GM20000 (cell line): ENCODE measurements at regions not wholly inside any gene's neighbourhood (a gene's known extent, or its start where the extent isn't known, plus 50 kb on each side); places are given as distances from the start of the nearest gene placed in this dataset.

ENCODE experiments used
- DNase-seq: peaks from one replicate; pipeline ENCODE4 v3.0.0; 2012; ENCODE audit warnings: low spot score
- CTCF ChIP-seq: IDR thresholded peaks from 2 replicates; pipeline ENCODE4 v1.5.1; 2012; ENCODE audit warnings: mild to moderate bottlenecking, control low read depth; ENCODE audit errors: extremely low read depth, missing control alignments

DNA sequence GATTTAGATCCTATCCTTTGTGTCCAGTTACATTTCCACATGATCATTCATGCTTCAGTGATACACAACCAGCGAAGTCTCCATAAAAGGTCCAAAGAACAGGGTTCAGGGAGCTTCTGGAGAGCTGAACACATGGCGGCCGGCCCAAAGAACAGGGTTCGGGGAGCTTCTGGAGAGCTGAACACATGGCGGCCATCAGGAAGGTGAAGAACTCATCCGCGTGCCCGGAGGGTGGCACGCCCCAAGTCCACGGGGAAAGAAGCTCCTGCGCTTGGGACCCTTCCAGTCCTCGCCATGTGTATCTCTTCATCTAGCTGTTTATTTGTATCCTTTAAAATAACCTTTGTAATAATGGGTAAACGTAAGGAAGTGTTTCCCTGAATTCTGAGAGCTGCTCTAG, 91.9 kb upstream of the FLRT2 start:
- no peak for TF ChIP-seq CTCF
- DNase-seq = no peak

- DNase-seq = no peak
- TF ChIP-seq CTCF = no peak
Observed at GRCh38 chr14:85438481-85438942, 91.4 kb upstream of the FLRT2 start.

DNA sequence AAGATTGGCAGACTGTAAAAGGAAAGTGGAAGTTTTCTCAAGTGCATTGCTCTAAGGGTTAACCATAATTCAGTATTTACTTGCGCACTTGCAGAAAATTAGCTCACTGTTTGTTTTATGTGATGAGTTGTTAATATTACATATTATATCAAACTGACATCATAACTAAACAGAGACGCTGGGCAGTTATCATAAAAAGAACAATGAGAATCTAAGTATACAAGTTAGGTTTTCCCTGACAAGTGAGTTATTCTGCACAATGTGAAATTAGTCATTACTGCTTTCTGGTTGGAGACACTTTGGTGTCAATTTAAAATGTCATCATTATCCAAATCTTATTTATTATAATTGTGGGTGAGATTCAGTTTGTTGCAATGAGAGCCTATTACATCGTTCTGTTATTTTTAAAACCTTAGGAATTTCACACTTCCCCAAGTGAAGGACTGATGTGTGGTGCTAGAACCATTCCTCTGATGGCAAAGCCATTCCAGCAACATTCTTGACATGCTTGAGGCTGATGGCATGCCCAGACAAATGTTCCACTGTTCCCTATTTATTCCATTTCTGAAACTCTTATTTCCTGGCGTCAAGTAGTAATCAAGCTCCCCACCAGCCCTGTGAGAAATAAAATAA, 90.1 kb upstream of the FLRT2 start:
- no peak for TF ChIP-seq CTCF
- DNase-seq = no peak

DNA sequence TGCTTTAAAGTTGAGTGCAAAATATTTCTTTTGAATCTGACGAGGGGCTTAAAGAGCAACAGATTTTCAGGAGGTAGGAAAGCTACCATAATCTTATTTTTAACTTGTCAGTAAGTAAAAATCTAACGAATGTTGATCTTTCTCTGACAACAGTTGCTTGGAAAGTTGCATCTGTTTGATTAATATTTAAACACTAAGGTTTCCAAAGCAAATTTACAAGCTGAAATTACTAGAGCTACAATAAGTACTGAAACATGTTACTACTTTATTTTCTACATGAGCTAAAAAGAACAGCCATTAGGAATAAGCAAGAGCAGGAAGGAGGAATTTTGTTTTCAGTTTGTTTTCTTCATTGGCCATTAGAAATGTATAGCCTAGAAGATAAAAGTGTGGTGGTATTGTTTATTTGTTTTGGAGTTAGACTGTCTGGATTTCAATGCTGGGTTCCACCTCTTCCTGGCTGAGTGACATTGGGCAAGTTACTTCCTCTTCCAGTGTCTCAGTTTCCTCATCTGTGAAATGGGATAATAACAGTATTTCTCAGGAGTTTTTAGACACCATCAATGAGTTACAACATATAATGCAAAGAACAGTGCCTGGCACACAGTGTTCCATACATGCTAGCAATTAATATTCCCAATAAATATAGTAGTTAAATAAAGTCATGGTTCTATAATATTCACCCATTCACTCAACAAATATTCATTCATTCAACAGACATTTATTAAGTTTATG, 87.9 kb upstream of the FLRT2 start:
- DNase-seq = no peak
- no peak for TF ChIP-seq CTCF

- TF ChIP-seq CTCF = no peak
- DNase-seq = no peak
Observed at GRCh38 chr14:85442996-85443395, 86.9 kb upstream of the FLRT2 start.

DNA sequence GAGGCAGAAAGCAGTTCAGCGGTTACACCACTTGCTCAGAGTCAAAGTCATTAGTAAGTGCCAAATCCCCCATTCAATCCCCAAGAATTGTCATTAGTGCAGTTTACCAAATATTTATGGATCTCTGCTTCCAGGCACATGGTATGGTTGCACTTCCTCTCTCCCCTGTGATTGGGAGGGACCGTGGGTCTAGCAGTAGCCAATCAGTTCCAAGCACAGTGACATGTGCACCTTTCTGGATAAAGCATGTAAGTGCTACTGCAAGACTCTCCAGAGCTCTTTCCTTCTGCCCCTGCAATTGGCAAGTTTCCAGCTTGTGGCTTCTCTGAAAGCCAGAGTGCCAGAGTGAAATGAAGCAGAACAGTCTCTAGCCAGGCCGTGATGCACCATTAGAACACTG, 85.3 kb upstream of the FLRT2 start:
- no peak for DNase-seq
- TF ChIP-seq CTCF = no peak

GRCh38 chr14:85445151-85445795, 84.7 kb upstream of the FLRT2 start:
- no peak for TF ChIP-seq CTCF
- no peak for DNase-seq
